Upper lobe of right lung (tissue), 1 donor: ENCODE measurements at regions not wholly inside any gene's neighbourhood (a gene's known extent, or its start where the extent isn't known, plus 50 kb on each side); places are given as distances from the start of the nearest gene placed in this dataset.
A peak's percentile ranks its signal among the peaks of the same experiment; 100 is the strongest.

Experiments
- ATAC-seq: fragments of 200-7000 bp; cut with Tn5 transposase; one replicate; pipeline ENCODE4 v1.9.1; 2020; ENCODE audit warnings: mild to moderate bottlenecking, moderate library complexity
- DNase-seq: peaks from one replicate; pipeline ENCODE4 v3.0.0-alpha.2; 2020
- H3K27ac ChIP-seq: fragments of 200-600 bp; one replicate; pipeline ENCODE4 v1.8.0; 2022
- H3K27me3 ChIP-seq: fragments of 200-600 bp; one replicate; pipeline ENCODE4 v1.8.0; 2022; ENCODE audit warnings: mild to moderate bottlenecking
- H3K36me3 ChIP-seq: fragments of 200-600 bp; one replicate; pipeline ENCODE4 v1.8.0; 2022
- H3K4me1 ChIP-seq: fragments of 200-600 bp; one replicate; pipeline ENCODE4 v1.8.0; 2022
- H3K4me3 ChIP-seq: fragments of 200-600 bp; one replicate; pipeline ENCODE4 v1.8.0; 2022; ENCODE audit warnings: mild to moderate bottlenecking
- H3K9me3 ChIP-seq: fragments of 200-600 bp; one replicate; pipeline ENCODE4 v1.8.0; 2022
- intact Hi-C: fragments of 100-400 bp; cut with DNase I; formaldehyde crosslinking; loops from one replicate; pipeline ENCODE4 v1.11.0; 2022
- TF ChIP-seq, protein P1 (sequence below): fragments of 200-600 bp; IDR thresholded peaks from one replicate; pipeline ENCODE4 v1.8.0; 2022; ENCODE audit warnings: antibody characterized with exemption
- donor health status: DM: no; HTN: yes; CAD: no; lungs with severe emphysema.

DNA sequence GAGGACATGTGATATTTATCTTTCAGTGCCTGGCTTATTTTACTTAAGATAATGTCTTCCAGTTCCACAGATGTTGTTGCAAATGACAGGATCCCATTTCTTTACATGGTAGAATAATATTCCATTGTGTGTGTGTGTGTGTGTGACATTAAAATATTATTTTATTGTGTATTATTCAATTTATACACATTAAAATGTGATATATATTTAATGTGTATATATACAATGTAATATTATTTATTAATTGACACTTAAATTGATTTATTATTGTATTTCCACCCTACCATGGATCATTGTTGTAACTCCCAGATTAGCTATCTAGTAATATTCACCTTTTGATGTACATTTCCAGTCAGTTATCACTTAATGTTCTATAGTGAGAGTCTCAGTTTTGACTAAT, 1422.5 kb upstream of the ADGRB3 start:
- Histone ChIP-seq H3K36me3 (no peaks in the 10 kb centered on the region), H3K4me1 (no peaks in the 10 kb centered on the region), H3K27ac (no peak overlapping the region), H3K27me3 (no peaks in the 10 kb centered on the region), H3K9me3 (no peaks in the 10 kb centered on the region), H3K4me3 (no peak overlapping the region)
- DNase-seq (no peak), ATAC-seq (no peak)
- intact Hi-C loops: no loop called here
- TF ChIP-seq, protein P1, sequence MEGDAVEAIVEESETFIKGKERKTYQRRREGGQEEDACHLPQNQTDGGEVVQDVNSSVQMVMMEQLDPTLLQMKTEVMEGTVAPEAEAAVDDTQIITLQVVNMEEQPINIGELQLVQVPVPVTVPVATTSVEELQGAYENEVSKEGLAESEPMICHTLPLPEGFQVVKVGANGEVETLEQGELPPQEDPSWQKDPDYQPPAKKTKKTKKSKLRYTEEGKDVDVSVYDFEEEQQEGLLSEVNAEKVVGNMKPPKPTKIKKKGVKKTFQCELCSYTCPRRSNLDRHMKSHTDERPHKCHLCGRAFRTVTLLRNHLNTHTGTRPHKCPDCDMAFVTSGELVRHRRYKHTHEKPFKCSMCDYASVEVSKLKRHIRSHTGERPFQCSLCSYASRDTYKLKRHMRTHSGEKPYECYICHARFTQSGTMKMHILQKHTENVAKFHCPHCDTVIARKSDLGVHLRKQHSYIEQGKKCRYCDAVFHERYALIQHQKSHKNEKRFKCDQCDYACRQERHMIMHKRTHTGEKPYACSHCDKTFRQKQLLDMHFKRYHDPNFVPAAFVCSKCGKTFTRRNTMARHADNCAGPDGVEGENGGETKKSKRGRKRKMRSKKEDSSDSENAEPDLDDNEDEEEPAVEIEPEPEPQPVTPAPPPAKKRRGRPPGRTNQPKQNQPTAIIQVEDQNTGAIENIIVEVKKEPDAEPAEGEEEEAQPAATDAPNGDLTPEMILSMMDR: no peak

GRCh38 chr6:67210450-67210849, 1424.6 kb upstream of the ADGRB3 start:
- Histone ChIP-seq H3K27ac (no peak overlapping the region), H3K36me3 (no peaks in the 10 kb centered on the region), H3K9me3 (no peaks in the 10 kb centered on the region), H3K4me3 (no peak overlapping the region), H3K4me1 (no peaks in the 10 kb centered on the region), H3K27me3 (no peaks in the 10 kb centered on the region)
- intact Hi-C loops: no loop called here
- TF ChIP-seq, protein P1: no peak
- DNase-seq (no peak), ATAC-seq (no peak)

DNA sequence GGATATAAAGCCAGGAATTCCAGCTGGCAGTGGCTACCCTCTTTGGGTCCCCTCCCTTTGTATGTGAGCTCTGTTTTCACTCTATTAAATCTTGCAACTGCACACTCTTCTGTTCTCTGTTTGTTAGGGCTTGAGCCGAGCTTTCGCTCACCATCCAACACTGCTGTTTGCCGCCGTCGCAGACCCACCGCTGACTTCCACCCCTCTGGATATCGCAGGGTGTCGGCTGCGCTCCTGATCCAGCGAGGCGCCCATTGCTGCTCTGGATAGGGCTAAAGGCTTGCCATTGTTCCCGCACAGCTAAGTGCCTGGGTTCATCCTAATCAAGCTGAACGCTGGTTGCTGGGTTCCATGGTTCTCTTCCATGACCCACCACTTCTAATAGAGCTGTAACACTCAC, 1433.5 kb upstream of the ADGRB3 start:
- DNase-seq (no peak), ATAC-seq (no peak)
- H3K27me3 ChIP-seq: no peaks in the 10 kb centered on the region
- H3K27ac ChIP-seq: no peak overlapping the region
- TF ChIP-seq, protein P1: no peak
- H3K36me3 ChIP-seq: no peaks in the 10 kb centered on the region
- intact Hi-C loops: no loop called here
- no peaks in the 10 kb centered on the region for H3K9me3 ChIP-seq
- H3K4me3 ChIP-seq: no peak overlapping the region
- H3K4me1 ChIP-seq: no peaks in the 10 kb centered on the region

DNA sequence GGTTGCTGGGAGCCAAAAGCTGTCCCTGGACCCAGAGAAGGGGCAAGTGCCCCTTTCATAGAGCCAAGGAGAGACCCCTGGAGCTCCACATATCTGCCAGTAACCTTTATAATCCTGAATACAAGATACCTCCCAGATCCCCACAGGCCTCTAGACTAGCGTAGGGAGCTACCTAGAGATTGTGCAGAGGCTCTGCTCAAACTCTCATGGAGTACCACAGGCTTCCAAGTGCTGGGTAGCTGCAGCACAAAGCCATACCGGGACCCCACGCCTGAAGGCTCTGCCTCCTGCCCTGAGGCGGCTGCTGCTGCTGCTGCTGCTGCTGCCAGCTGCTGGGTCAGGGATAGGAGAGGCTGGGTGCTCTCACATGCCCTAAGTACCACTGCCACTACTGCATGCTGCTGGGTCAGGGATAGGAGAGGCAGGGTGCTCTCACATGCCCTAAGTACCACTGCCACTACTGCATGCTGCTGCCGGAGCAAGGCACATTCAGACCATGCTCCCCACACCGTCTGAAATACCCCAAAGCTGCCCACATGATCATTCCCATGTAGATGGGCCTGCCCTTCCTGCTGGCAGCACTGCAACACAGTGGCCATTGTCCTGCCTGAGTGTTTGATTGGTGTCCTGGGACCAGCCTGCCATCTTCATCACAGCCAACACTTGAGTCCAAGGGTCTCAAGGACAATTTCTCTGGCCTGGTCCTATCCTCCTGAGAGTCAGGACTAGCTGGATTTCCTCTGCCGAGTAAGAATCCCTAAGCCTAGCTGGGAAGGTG, 1434.3 kb upstream of the ADGRB3 start:
- no peaks in the 10 kb centered on the region for H3K36me3 ChIP-seq
- ATAC-seq (peak; percentile 36), DNase-seq (no peak)
- H3K4me3 ChIP-seq: no peak overlapping the region
- TF ChIP-seq, protein P1: no peak
- no peaks in the 10 kb centered on the region for H3K4me1 ChIP-seq
- H3K27me3 ChIP-seq: no peaks in the 10 kb centered on the region
- intact Hi-C loops: no loop called here
- no peak overlapping the region for H3K27ac ChIP-seq
- H3K9me3 ChIP-seq: no peaks in the 10 kb centered on the region

GRCh38 chr6:67199425-67199824, 1435.7 kb upstream of the ADGRB3 start:
- Histone ChIP-seq H3K4me3 (no peak overlapping the region), H3K4me1 (no peaks in the 10 kb centered on the region), H3K27me3 (no peaks in the 10 kb centered on the region), H3K36me3 (no peaks in the 10 kb centered on the region), H3K9me3 (no peaks in the 10 kb centered on the region), H3K27ac (no peak overlapping the region)
- ATAC-seq (no peak), DNase-seq (no peak)
- TF ChIP-seq, protein P1: no peak
- intact Hi-C loops: no loop called here

GRCh38 chr6:67190733-67191132, 1444.3 kb upstream of the ADGRB3 start:
- Histone ChIP-seq H3K4me3 (no peak overlapping the region), H3K4me1 (no peaks in the 10 kb centered on the region), H3K27ac (no peak overlapping the region), H3K36me3 (no peaks in the 10 kb centered on the region), H3K27me3 (no peaks in the 10 kb centered on the region), H3K9me3 (no peaks in the 10 kb centered on the region)
- ATAC-seq (no peak), DNase-seq (no peak)
- intact Hi-C loops: no loop called here
- TF ChIP-seq, protein P1: no peak
